ENCODE measurements at regions not wholly inside any gene's neighbourhood (a gene's known extent, or its start where the extent isn't known, plus 50 kb on each side); places are given as distances from the start of the nearest gene placed in this dataset.

- intact Hi-C loops (cut with DNase I): no loop called here
- TF ChIP-seq POLR2AphosphoS5 (IDR thresholded peaks at IDR 0.05; ENCODE audit: insufficient read depth in 1 of 2, low read depth in 1 of 2): no peak
- no peak for TF ChIP-seq CTCF (IDR thresholded peaks at IDR 0.05)
- TF ChIP-seq POLR2A (IDR thresholded peaks at IDR 0.05): no peak
- H3K9me3 ChIP-seq: no peaks in the 10 kb centered on the region
- H3K27me3 ChIP-seq: no peaks in the 10 kb centered on the region
- no peak for DNase-seq (ENCODE audit: extremely low spot score in 2 of 2)
- no peak overlapping the region for H3K4me3 ChIP-seq
- H3K4me1 ChIP-seq: no peaks in the 10 kb centered on the region
- no peaks in the 10 kb centered on the region for H3K36me3 ChIP-seq
- no peak overlapping the region for H3K27ac ChIP-seq
Measured at GRCh38 chr12:94792693-94793092, 142.3 kb upstream of the TMCC3 start.

GRCh38 chr12:94791933-94792332 lies 141.6 kb upstream of the TMCC3 start:
- no peaks in the 10 kb centered on the region for H3K4me1 ChIP-seq
- TF ChIP-seq POLR2A (IDR thresholded peaks at IDR 0.05) (no peak), CTCF (IDR thresholded peaks at IDR 0.05) (no peak), POLR2AphosphoS5 (IDR thresholded peaks at IDR 0.05; ENCODE audit: insufficient read depth in 1 of 2, low read depth in 1 of 2) (no peak)
- H3K27ac ChIP-seq: no peak overlapping the region
- intact Hi-C loops (cut with DNase I): no loop called here
- no peak overlapping the region for H3K4me3 ChIP-seq
- no peaks in the 10 kb centered on the region for H3K9me3 ChIP-seq
- H3K36me3 ChIP-seq: no peaks in the 10 kb centered on the region
- no peak for DNase-seq (ENCODE audit: extremely low spot score in 2 of 2)
- no peaks in the 10 kb centered on the region for H3K27me3 ChIP-seq

GRCh38 chr12:94790825-94791224 lies 140.5 kb upstream of the TMCC3 start:
- Histone ChIP-seq H3K27ac (no peak overlapping the region), H3K4me3 (no peak overlapping the region), H3K4me1 (no peaks in the 10 kb centered on the region), H3K9me3 (no peaks in the 10 kb centered on the region), H3K36me3 (no peaks in the 10 kb centered on the region), H3K27me3 (no peaks in the 10 kb centered on the region)
- no peak for DNase-seq (ENCODE audit: extremely low spot score in 2 of 2)
- TF ChIP-seq CTCF (IDR thresholded peaks at IDR 0.05) (no peak), POLR2A (IDR thresholded peaks at IDR 0.05) (no peak), POLR2AphosphoS5 (IDR thresholded peaks at IDR 0.05; ENCODE audit: insufficient read depth in 1 of 2, low read depth in 1 of 2) (no peak)
- intact Hi-C loops (cut with DNase I): no loop called here

- Histone ChIP-seq H3K27me3 (no peaks in the 10 kb centered on the region), H3K9me3 (no peaks in the 10 kb centered on the region), H3K4me1 (no peaks in the 10 kb centered on the region), H3K27ac (no peak overlapping the region), H3K4me3 (no peak overlapping the region), H3K36me3 (no peaks in the 10 kb centered on the region)
- TF ChIP-seq POLR2A (IDR thresholded peaks at IDR 0.05) (no peak), CTCF (IDR thresholded peaks at IDR 0.05) (no peak), POLR2AphosphoS5 (IDR thresholded peaks at IDR 0.05; ENCODE audit: insufficient read depth in 1 of 2, low read depth in 1 of 2) (no peak)
- intact Hi-C loops (cut with DNase I): no loop called here
- DNase-seq (ENCODE audit: extremely low spot score in 2 of 2): no peak
Measured at GRCh38 chr12:94790370-94790769, 140.0 kb upstream of the TMCC3 start.

GRCh38 chr12:94789510-94790225 lies 139.3 kb upstream of the TMCC3 start:
- Histone ChIP-seq H3K27ac (no peak overlapping the region), H3K4me1 (no peaks in the 10 kb centered on the region), H3K4me3 (no peak overlapping the region), H3K27me3 (no peaks in the 10 kb centered on the region), H3K9me3 (no peaks in the 10 kb centered on the region), H3K36me3 (no peaks in the 10 kb centered on the region)
- TF ChIP-seq POLR2A (IDR thresholded peaks at IDR 0.05): no peak
- TF ChIP-seq CTCF (IDR thresholded peaks at IDR 0.05): no peak
- no peak for DNase-seq (ENCODE audit: extremely low spot score in 2 of 2)
- intact Hi-C loops (cut with DNase I): no loop called here
